GM12891 (cell line): ENCODE measurements at regions not wholly inside any gene's neighbourhood (a gene's known extent, or its start where the extent isn't known, plus 50 kb on each side); places are given as distances from the start of the nearest gene placed in this dataset.

ENCODE experiments used
- DNase-seq: peaks from one replicate; pipeline ENCODE4 v3.0.0; 2011; ENCODE audit warnings: low spot score; ENCODE audit not compliant: insufficient read length
- FAIRE-seq: peaks from 2 replicates; lab custom pipeline; 2011; peaks lifted over from hg19 to GRCh38; lab: Jason Lieb, UNC
- PAX5 ChIP-seq: IDR thresholded peaks from 2 replicates; pipeline ENCODE4 v1.6.1; 2011; ENCODE audit warnings: low read length, moderate library complexity, mild to moderate bottlenecking; ENCODE audit not compliant: insufficient read depth, severe bottlenecking
- POLR2A ChIP-seq: IDR thresholded peaks from 2 replicates; pipeline ENCODE4 v1.6.1; 2011; ENCODE audit warnings: low read depth, low read length, control low read depth
- POLR2AphosphoS5 ChIP-seq: IDR thresholded peaks from 2 replicates; pipeline ENCODE4 v1.6.1; 2011; ENCODE audit warnings: low read depth, low read length, control low read depth
- POU2F2 ChIP-seq: IDR thresholded peaks from 2 replicates; pipeline ENCODE4 v1.6.1; 2011; ENCODE audit warnings: low read depth, mild to moderate bottlenecking, control low read depth, low read length, moderate library complexity
- SPI1 ChIP-seq: IDR thresholded peaks from 2 replicates; pipeline ENCODE4 v1.6.1; 2011; ENCODE audit warnings: low read depth, low read length, control low read depth
- TAF1 ChIP-seq: IDR thresholded peaks from 2 replicates; pipeline ENCODE4 v1.6.1; 2011; ENCODE audit warnings: low read depth, low read length, control low read depth

DNA sequence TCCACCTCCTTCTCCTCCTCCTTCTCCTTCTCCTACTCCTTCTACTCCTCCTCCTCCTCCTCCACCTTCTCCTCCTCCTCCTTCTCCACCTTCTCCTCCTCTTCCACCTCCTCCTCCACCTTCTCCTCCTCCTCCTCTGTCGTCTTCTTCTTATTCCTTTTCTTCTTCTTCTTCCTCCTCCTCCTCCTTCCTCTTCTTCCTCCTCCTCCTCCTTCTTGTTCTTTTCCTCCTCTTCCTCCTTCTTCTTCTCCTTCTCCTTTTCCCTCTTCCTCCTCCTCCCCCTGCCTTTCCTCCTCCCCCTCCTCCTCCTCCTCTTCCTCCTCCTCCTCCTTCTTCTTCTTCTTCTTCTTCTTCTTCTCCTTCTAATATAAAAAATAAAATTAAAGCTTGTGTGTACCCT lies 971.2 kb upstream of the PIK3C3 start:
- TF ChIP-seq POLR2A, result no peak
- TF ChIP-seq SPI1, result no peak
- no peak for FAIRE-seq

DNA sequence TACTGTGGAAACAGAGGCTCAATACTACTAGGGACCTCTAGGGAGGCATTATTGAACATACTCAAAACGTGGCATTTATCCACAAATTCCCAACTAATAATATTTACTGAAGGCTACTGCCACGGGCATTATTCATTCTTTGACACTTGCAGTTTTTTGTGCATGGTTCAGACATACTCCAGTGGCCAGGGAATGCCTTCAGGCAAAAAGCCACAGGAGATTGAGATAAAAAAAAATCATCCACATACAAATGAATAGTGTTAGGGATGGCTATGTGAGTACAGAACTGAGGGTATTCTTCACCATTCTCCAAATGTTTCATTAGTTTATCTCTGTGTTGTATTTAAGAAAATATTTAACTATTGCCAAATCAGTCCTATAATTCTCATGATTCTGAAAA lies 974.9 kb upstream of the PIK3C3 start:
- FAIRE-seq (no peak), DNase-seq (no peak)

More for the DNA sequence above, 971.2 kb upstream of the PIK3C3 start:
- no peak for DNase-seq

GRCh38 chr18:40976050-40976449 lies 979.0 kb upstream of the PIK3C3 start:
- DNase-seq (no peak), FAIRE-seq (no peak)
- TF ChIP-seq PAX5 (no peak), TAF1 (no peak), SPI1 (no peak), POU2F2 (no peak), POLR2A (no peak), POLR2AphosphoS5 (no peak)

More for the DNA sequence above, 974.9 kb upstream of the PIK3C3 start:
- TF ChIP-seq SPI1 (no peak), POLR2A (no peak), POU2F2 (no peak), PAX5 (no peak), POLR2AphosphoS5 (no peak), TAF1 (no peak)

GRCh38 chr18:40974448-40974847 lies 980.6 kb upstream of the PIK3C3 start:
- DNase-seq, result no peak
- no peak for FAIRE-seq
- TF ChIP-seq POLR2AphosphoS5, result no peak
- no peak for TF ChIP-seq SPI1
- no peak for TF ChIP-seq PAX5
- no peak for TF ChIP-seq POLR2A
- no peak for TF ChIP-seq TAF1
- no peak for TF ChIP-seq POU2F2

DNA sequence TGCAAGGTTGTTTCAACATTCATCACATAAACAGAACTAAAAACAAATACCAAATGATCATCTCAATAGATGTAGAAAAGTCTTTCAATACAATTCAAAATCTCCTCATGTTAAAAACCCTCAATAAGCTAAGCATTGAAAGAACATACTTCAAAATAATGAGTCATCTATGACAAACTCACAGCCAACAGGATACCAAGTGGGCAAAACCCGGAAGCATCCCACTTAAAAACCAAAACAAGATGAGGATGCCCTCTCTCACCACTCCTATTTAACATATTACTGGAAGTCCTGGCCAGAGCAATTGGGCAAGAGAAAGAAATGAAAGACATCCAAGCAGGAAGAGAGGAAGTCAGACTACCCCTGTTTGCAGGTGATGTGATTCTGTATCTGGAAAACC lies 992.2 kb upstream of the PIK3C3 start:
- DNase-seq, result no peak
- TF ChIP-seq PAX5 (no peak), POLR2AphosphoS5 (no peak), TAF1 (no peak), POLR2A (no peak)
- FAIRE-seq, result no peak

GRCh38 chr18:40957533-40958070 lies 997.4 kb upstream of the PIK3C3 start:
- no peak for FAIRE-seq
- no peak for TF ChIP-seq PAX5
- TF ChIP-seq SPI1, result no peak
- no peak for TF ChIP-seq TAF1
- DNase-seq, result no peak

GRCh38 chr18:40956213-40956612 lies 998.8 kb upstream of the PIK3C3 start:
- TF ChIP-seq PAX5, result no peak
- no peak for TF ChIP-seq TAF1
- TF ChIP-seq SPI1, result no peak
- TF ChIP-seq POLR2A, result no peak
- no peak for TF ChIP-seq POLR2AphosphoS5
- no peak for TF ChIP-seq POU2F2
- no peak for DNase-seq
- FAIRE-seq, result no peak

DNA sequence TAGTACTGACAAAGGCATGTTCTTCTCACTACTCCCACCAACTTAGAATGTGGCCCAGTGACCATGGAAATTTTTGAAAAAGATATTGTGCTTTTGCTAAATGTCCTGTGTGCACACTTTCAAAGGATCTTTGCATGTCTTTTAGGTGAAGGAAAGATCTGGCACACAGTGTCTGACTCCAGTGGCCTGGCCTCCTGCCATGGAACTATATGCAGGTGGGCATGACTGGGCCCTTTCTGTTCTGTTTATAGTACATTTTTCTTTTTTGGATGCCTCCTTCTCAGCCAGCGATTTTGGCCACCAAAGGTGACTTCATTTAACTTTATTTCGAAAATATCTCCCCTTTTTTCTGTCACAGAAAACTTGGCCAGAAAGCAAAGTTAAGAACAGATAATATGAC lies 999.7 kb upstream of the PIK3C3 start:
- no peak for TF ChIP-seq POU2F2
- TF ChIP-seq PAX5, result no peak
- no peak for TF ChIP-seq TAF1
- no peak for TF ChIP-seq SPI1
- no peak for TF ChIP-seq POLR2AphosphoS5
- no peak for FAIRE-seq
- no peak for DNase-seq

DNA sequence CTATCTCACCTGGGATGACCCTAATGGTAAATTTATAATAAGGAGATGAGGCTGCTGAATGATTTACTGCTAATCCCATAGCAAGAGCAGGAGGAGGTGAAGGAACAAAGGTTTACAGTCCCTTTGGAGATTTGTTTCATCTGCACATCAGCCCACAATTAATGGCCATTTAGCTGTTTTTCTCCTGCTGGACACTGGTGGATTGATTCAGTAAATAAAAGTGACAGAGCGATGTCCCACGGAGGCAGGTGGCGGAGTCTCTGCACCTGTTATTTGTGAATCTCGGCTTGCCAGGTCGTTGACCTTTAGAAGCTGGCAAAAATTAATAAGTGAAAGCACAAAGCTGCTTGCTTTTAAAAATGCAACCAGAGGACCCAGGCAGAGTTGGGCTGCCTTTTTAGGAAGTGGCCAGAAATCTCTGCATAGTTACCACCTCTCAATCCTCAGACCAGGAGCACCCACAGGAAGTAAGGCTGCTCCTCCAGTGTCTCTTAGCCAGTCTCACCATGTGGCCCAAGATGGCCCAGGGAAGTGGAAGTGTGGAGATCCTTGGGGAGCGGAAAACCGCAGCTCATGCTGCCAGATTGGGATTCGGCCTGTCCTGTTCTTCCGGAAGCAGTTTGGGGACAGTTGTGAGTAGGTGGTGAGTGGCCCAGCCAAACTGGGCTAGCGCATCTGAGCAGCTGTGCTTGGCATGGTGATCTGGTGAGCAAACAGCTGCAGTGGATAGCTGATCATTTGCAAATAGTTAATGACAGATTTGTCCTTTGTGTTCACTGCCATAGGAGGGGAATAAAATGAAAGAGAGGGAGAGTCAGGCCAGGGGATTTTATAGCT lies 1005.7 kb upstream of the PIK3C3 start:
- DNase-seq (no peak), FAIRE-seq (no peak)
- TF ChIP-seq POU2F2 (no peak), PAX5 (no peak), TAF1 (no peak), POLR2A (no peak), POLR2AphosphoS5 (no peak), SPI1 (no peak)

- DNase-seq (no peak), FAIRE-seq (no peak)
- TF ChIP-seq SPI1, result no peak
- no peak for TF ChIP-seq POLR2A
- TF ChIP-seq PAX5, result no peak
- no peak for TF ChIP-seq TAF1
- no peak for TF ChIP-seq POU2F2
These were observed 1010.5 kb upstream of the PIK3C3 start for GRCh38 chr18:40944576-40944975.
